Body of pancreas (tissue), 4 donors: ENCODE measurements at regions not wholly inside any gene's neighbourhood (a gene's known extent, or its start where the extent isn't known, plus 50 kb on each side); places are given as distances from the start of the nearest gene placed in this dataset.

ENCODE experiments used
- ATAC-seq: fragments of 150-250 bp; one replicate; pipeline ENCODE4 v1.9.1; 2016
- DNase-seq, 4 donors: peaks; one replicate each; pipeline ENCODE4 v3.0.0-alpha.2; 2019
- H3K27ac ChIP-seq, 4 donors: fragments of 200-600 bp; sonication (generic); 1 replicate in 3 of 4; 2 replicates in 1 of 4; pipeline versions ENCODE4 v1.5.1 to v1.6.1; 2016 to 2019; ENCODE audit warnings: mild to moderate bottlenecking in 1 of 4, mixed read lengths in 1 of 4, moderate library complexity in 1 of 4
- H3K27me3 ChIP-seq, 2 donors: fragments of 200-600 bp; sonication (generic); one replicate each; pipeline ENCODE4 v1.6.0; 2016; ENCODE audit warnings: mild to moderate bottlenecking in 1 of 2
- H3K36me3 ChIP-seq, 2 donors: fragments of 200-600 bp; sonication (generic); replicated peaks in 1 of 2; 2 replicates each; pipeline ENCODE4 v1.5.1; 2016; ENCODE audit warnings: low read depth in 2 of 2; ENCODE audit not compliant: insufficient read depth in 1 of 2
- H3K4me1 ChIP-seq: fragments of 200-600 bp; sonication (generic); one replicate; pipeline ENCODE4 v1.6.0; 2016
- H3K4me3 ChIP-seq, 2 donors: fragments of 200-600 bp; sonication (generic); 1 replicate in 1 of 2; 2 replicates in 1 of 2; pipeline ENCODE4 v1.5.1; 2016 to 2019
- H3K9me3 ChIP-seq, 3 donors: fragments of 200-600 bp; sonication (generic); 1 replicate in 2 of 3; 2 replicates in 1 of 3; pipeline ENCODE4 v1.5.1; 2016
- POLR2A ChIP-seq, 3 donors: fragments of 450-650 bp; IDR thresholded peaks; one replicate each; pipeline ENCODE4 v1.6.1; 2016; ENCODE audit warnings: antibody characterized with exemption in 3 of 3, mild to moderate bottlenecking in 2 of 3
- WGBS, 2 donors: methylation state at CpG; one replicate each; pipeline ENCODE4 v1.1.5; 2017; 5-methylcytosine and 5-hydroxymethylcytosine counted together
- intact Hi-C: fragments of 100-400 bp; cut with DNase I; formaldehyde crosslinking; loops from one replicate; pipeline ENCODE4 v1.15.1; 2023
- TF ChIP-seq, protein P1 (sequence below), 7 experiments: fragments of 450-650 bp in 4 of 7; fragments of 200-600 bp in 3 of 7; sonication (generic) in 3 of 7; IDR thresholded peaks; one replicate each; pipeline ENCODE4 v1.5.1; 2016 to 2019; ENCODE audit warnings: antibody characterized with exemption in 7 of 7

- Histone ChIP-seq H3K36me3 (no peaks in the 10 kb centered on the region), H3K27me3 (no peaks in the 10 kb centered on the region), H3K4me1 (no peaks in the 10 kb centered on the region), H3K27ac (no peak overlapping the region), H3K9me3 (no peaks in the 10 kb centered on the region), H3K4me3 (no peak overlapping the region)
- WGBS, 2 donors: 33 to 36% methylated on average over 5 of the region's 5 CpGs
- TF ChIP-seq, protein P1, sequence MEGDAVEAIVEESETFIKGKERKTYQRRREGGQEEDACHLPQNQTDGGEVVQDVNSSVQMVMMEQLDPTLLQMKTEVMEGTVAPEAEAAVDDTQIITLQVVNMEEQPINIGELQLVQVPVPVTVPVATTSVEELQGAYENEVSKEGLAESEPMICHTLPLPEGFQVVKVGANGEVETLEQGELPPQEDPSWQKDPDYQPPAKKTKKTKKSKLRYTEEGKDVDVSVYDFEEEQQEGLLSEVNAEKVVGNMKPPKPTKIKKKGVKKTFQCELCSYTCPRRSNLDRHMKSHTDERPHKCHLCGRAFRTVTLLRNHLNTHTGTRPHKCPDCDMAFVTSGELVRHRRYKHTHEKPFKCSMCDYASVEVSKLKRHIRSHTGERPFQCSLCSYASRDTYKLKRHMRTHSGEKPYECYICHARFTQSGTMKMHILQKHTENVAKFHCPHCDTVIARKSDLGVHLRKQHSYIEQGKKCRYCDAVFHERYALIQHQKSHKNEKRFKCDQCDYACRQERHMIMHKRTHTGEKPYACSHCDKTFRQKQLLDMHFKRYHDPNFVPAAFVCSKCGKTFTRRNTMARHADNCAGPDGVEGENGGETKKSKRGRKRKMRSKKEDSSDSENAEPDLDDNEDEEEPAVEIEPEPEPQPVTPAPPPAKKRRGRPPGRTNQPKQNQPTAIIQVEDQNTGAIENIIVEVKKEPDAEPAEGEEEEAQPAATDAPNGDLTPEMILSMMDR (IDR thresholded peaks at IDR 0.05): no peak
- no peak for TF ChIP-seq POLR2A (IDR thresholded peaks at IDR 0.05)
- DNase-seq (no peak), ATAC-seq (no peak)
- intact Hi-C loops: no loop called here
Observed at GRCh38 chr1:13952985-13953384, 253.0 kb downstream of the PRDM2 start.

GRCh38 chr1:13956393-13956792 is 256.4 kb downstream of the PRDM2 start:
- ATAC-seq: no peak
- Histone ChIP-seq H3K4me3 (no peak overlapping the region), H3K36me3 (no peaks in the 10 kb centered on the region), H3K9me3 (no peaks in the 10 kb centered on the region), H3K27ac (no peak overlapping the region), H3K4me1 (no peaks in the 10 kb centered on the region), H3K27me3 (no peaks in the 10 kb centered on the region)
- intact Hi-C loops: no loop called here
- TF ChIP-seq POLR2A (IDR thresholded peaks at IDR 0.05): no peak
- TF ChIP-seq, protein P1 (IDR thresholded peaks at IDR 0.05): no peak
- 32 to 37% methylated on average over 4 of the region's 4 CpGs for WGBS, 2 donors
- DNase-seq: no peak

GRCh38 chr1:13960375-13960987 is 260.5 kb downstream of the PRDM2 start:
- no peak overlapping the region for H3K27ac ChIP-seq
- TF ChIP-seq POLR2A (IDR thresholded peaks at IDR 0.05): no peak
- TF ChIP-seq, protein P1 (IDR thresholded peaks at IDR 0.05): peak; percentile 85 to 94 (median 94)
- no peaks in the 10 kb centered on the region for H3K4me1 ChIP-seq
- no peaks in the 10 kb centered on the region for H3K27me3 ChIP-seq
- 10 to 17% methylated on average over 6 to 12 of the region's 12 CpGs for WGBS, 2 donors
- H3K4me3 ChIP-seq: no peak overlapping the region
- H3K9me3 ChIP-seq: no peaks in the 10 kb centered on the region
- DNase-seq (peak; percentile 68 to 80 (median 73)), ATAC-seq (peak; percentile 59)
- intact Hi-C loops: loop anchor here (5.0 kb wide), 1 partner anchor 293 kb away; no protein-coding TSS in a partner anchor
- H3K36me3 ChIP-seq: no peaks in the 10 kb centered on the region

GRCh38 chr1:13964768-13965167 is 264.8 kb downstream of the PRDM2 start:
- no peaks in the 10 kb centered on the region for H3K36me3 ChIP-seq
- no peak overlapping the region for H3K27ac ChIP-seq
- WGBS, 2 donors: 48 to 61% methylated on average over 4 of the region's 4 CpGs
- no peaks in the 10 kb centered on the region for H3K27me3 ChIP-seq
- H3K4me1 ChIP-seq: no peaks in the 10 kb centered on the region
- no peak for ATAC-seq
- H3K9me3 ChIP-seq: no peaks in the 10 kb centered on the region
- no peak for TF ChIP-seq POLR2A (IDR thresholded peaks at IDR 0.05)
- TF ChIP-seq, protein P1 (IDR thresholded peaks at IDR 0.05): no peak
- no peak for DNase-seq
- H3K4me3 ChIP-seq: no peak overlapping the region
- intact Hi-C loops: loop anchor here (5.0 kb wide), 1 partner anchor 297 kb away; no protein-coding TSS in a partner anchor
